MCF 10A (cell line): ENCODE measurements at regions not wholly inside any gene's neighbourhood (a gene's known extent, or its start where the extent isn't known, plus 50 kb on each side); places are given as distances from the start of the nearest gene placed in this dataset.

Experiments used
- BruUV-seq: library from RNA; stranded (reverse); fragments of 400-500 nt; replicated peaks from 2 replicates; lab custom pipeline; 2021; lab: Mats Ljungman, UMichigan
- CTCF ChIA-PET: fragments of 300-600 bp; sonication (Branson Sonifier 250); formaldehyde crosslinking; extraction: SDS; loops from one replicate; lab custom pipeline; 2021; ENCODE audit warnings: antibody characterized with exemption, inconsistent platforms; lab: Yijun Ruan, JAX
- POLR2A ChIA-PET: fragments of 300-600, 350-650 bp; sonication (Branson Sonifier 250); formaldehyde crosslinking; extraction: SDS; loops from one replicate; lab custom pipeline; 2020; ENCODE audit warnings: antibody characterized with exemption, inconsistent platforms; lab: Yijun Ruan, JAX
- DNase-seq: peaks from one replicate; pipeline ENCODE4 v3.0.0-alpha.2; 2018; ENCODE audit not compliant: unreplicated experiment
- H3K27ac Mint-ChIP-seq: one replicate; pipeline ENCODE4 v1.8.0; 2022; ENCODE audit warnings: mild to moderate bottlenecking, low read depth, mixed read lengths; ENCODE audit not compliant: unreplicated experiment
- H3K27me3 Mint-ChIP-seq: one replicate; pipeline ENCODE4 v1.8.0; 2022; ENCODE audit warnings: mixed read lengths; ENCODE audit not compliant: insufficient read depth, unreplicated experiment
- H3K36me3 Mint-ChIP-seq: one replicate; pipeline ENCODE4 v1.8.0; 2022; ENCODE audit warnings: mild to moderate bottlenecking, moderate library complexity, mixed read lengths; ENCODE audit not compliant: insufficient read depth, unreplicated experiment
- H3K4me1 Mint-ChIP-seq: one replicate; pipeline ENCODE4 v1.8.0; 2022; ENCODE audit warnings: mixed read lengths; ENCODE audit not compliant: insufficient read depth, unreplicated experiment
- H3K4me3 Mint-ChIP-seq: one replicate; pipeline ENCODE4 v1.8.0; 2022; ENCODE audit warnings: mild to moderate bottlenecking, moderate library complexity, mixed read lengths; ENCODE audit not compliant: unreplicated experiment
- H3K9me3 Mint-ChIP-seq: one replicate; pipeline ENCODE4 v1.8.0; 2022; ENCODE audit warnings: mixed read lengths; ENCODE audit not compliant: unreplicated experiment
- CTCF ChIP-seq: fragments of 200-600 bp; IDR thresholded peaks from one replicate; pipeline ENCODE4 v1.8.0; 2022; ENCODE audit warnings: antibody characterized with exemption, mild to moderate bottlenecking; ENCODE audit not compliant: unreplicated experiment
- intact Hi-C: fragments of 100-400 bp; cut with micrococcal nuclease; formaldehyde crosslinking; loops from 2 replicates; pipeline ENCODE4 v1.14.1; 2022

DNA sequence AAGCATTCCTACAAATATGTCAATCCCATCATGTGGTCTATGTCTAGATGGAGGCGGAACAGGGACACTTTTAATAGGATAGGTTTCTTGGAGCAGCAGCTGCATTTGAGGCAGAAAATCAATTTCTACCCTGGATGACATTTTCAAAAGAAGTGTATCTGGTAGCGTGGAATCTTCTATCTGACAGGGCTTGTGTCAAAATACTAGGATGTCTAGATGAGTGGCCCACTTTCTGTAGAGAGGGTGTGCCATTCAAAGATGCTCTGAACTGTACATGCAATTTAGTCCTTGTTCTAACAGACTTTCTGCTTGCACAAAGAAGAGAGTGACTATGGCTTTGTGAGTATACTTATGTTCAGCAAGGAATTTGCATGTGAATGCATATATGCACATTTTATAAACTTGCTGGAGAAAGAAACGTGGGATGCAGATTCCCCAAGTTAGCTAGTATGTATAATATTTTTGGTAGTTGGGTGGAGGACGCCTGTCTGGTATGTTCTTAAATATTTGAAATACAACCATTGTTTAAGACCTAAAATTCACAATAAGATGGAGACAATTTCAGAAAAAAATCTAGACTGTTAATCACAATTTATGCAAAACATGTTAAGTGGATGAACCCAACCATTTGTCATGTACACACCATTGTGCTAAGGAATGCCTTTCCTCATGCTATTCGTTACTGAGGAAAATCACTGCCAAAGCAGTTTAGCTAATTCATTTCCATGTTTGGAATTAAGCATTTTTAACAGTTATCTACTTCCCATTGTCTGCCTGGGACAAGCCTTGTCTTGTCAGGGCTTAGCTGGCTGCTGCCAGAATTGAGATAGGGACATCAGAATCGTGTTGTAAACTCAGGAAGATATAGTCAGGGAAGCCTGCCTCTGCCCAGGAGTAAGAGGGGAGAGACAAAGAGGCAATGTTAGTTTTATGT lies 129.1 kb upstream of the MEF2C start:
- DNase-seq, result no peak
- intact Hi-C loops, result no loop called here

GRCh38 chr5:89010512-89010911 lies 127.5 kb upstream of the MEF2C start:
- Mint-ChIP-seq H3K9me3 (no peaks in the 10 kb centered on the region), H3K4me3 (no peak overlapping the region), H3K27me3 (peaks cover 12% of the 10 kb centered on the region), H3K36me3 (no peaks in the 10 kb centered on the region), H3K27ac (no peak overlapping the region), H3K4me1 (no peaks in the 10 kb centered on the region)
- TF ChIP-seq CTCF, result no peak
- CTCF ChIA-PET, result no interaction called here
- intact Hi-C loops, result no loop called here
- no TSS peak for BruUV-seq
- DNase-seq, result no peak
- POLR2A ChIA-PET, result no interaction called here

More for the DNA sequence above, 129.1 kb upstream of the MEF2C start:
- POLR2A ChIA-PET, result no interaction called here
- no peak for TF ChIP-seq CTCF
- peaks cover 12% of the 10 kb centered on the region for H3K27me3 Mint-ChIP-seq
- no peak overlapping the region for H3K4me3 Mint-ChIP-seq
- H3K9me3 Mint-ChIP-seq, result no peaks in the 10 kb centered on the region
- BruUV-seq, result no TSS peak
- no peaks in the 10 kb centered on the region for H3K36me3 Mint-ChIP-seq
- H3K4me1 Mint-ChIP-seq, result no peaks in the 10 kb centered on the region
- H3K27ac Mint-ChIP-seq, result no peak overlapping the region
- CTCF ChIA-PET, result interaction anchor here (0.7 kb wide), 1 partner anchor 932 kb away, joined by 3 read pairs; no protein-coding TSS in a partner anchor

DNA sequence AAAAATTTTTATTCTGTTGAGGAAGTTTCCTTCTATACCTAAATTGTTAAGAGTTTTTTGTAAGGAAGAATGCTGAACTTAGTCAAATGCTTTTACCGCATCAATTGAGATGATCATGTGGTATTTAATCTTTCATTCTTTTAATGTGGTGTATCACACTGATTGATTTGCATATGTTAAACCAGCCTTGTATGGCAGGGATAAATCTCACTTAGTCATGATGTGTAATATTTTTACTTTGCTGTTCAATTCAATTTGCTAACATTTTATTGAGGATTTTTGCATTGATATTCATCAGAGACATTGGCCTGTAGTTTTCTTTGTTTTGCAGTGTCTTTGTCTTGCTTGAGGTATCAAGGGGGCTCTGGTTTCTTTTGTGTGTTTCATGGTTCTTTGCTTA lies 125.3 kb upstream of the MEF2C start:
- no peak for DNase-seq
- POLR2A ChIA-PET, result no interaction called here
- H3K9me3 Mint-ChIP-seq, result no peaks in the 10 kb centered on the region
- TF ChIP-seq CTCF, result no peak
- no peaks in the 10 kb centered on the region for H3K36me3 Mint-ChIP-seq
- CTCF ChIA-PET, result no interaction called here
- intact Hi-C loops, result no loop called here
- peaks cover 12% of the 10 kb centered on the region for H3K27me3 Mint-ChIP-seq
- BruUV-seq, result no TSS peak
- H3K4me1 Mint-ChIP-seq, result no peaks in the 10 kb centered on the region
- H3K4me3 Mint-ChIP-seq, result no peak overlapping the region
- H3K27ac Mint-ChIP-seq, result no peak overlapping the region

DNA sequence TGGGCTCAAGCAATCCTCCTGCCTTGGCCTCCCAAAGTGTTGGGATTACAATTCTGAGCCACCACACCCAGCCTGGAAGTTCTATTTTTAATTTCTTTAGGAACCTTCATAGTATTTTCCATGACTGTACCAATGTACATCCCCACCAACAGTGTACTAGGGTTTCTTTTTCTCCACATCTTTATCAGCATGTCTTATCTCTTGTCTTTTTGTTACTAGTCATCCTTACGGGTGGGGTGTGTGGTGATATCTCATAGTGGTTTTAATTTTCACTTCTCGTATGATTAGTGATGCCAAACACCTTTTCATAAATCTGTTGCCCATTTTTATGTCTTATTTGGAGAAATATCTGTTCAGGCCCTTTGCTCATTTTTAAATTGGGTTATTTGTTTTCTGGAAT lies 123.0 kb upstream of the MEF2C start:
- DNase-seq, result no peak
- ChIA-PET POLR2A (no interaction called here), CTCF (no interaction called here)
- no peak for TF ChIP-seq CTCF
- intact Hi-C loops, result no loop called here
- H3K36me3 Mint-ChIP-seq, result no peaks in the 10 kb centered on the region
- no peaks in the 10 kb centered on the region for H3K4me1 Mint-ChIP-seq
- BruUV-seq, result no TSS peak
- H3K4me3 Mint-ChIP-seq, result no peak overlapping the region
- no peaks in the 10 kb centered on the region for H3K9me3 Mint-ChIP-seq
- H3K27ac Mint-ChIP-seq, result no peak overlapping the region
- H3K27me3 Mint-ChIP-seq, result peaks cover 12% of the 10 kb centered on the region
